RWPE1 (cell line): ENCODE measurements at regions not wholly inside any gene's neighbourhood (a gene's known extent, or its start where the extent isn't known, plus 50 kb on each side); places are given as distances from the start of the nearest gene placed in this dataset.

Source experiments
- CTCF ChIA-PET: fragments of 350-600 bp; sonication (Branson Sonifier 250); formaldehyde crosslinking; extraction: SDS; loops from one replicate; lab custom pipeline; 2021; lab: Yijun Ruan, JAX
- POLR2A ChIA-PET: fragments of 400-600 bp; formaldehyde crosslinking; extraction: SDS; loops from one replicate; lab custom pipeline; 2020; ENCODE audit warnings: antibody characterized with exemption; ENCODE audit not compliant: low non-redundant PET; lab: Yijun Ruan, JAX
- DNase-seq: peaks from one replicate; pipeline ENCODE4 v3.0.0; 2012; ENCODE audit warnings: low spot score
- H3K27ac ChIP-seq: fragments of 450-650 bp; 2 replicates; pipeline ENCODE4 v1.5.1; 2017
- CTCF ChIP-seq: fragments of 450-650 bp; conservative IDR thresholded peaks from 2 replicates; pipeline ENCODE4 v1.5.1; 2017; ENCODE audit warnings: low read depth, mild to moderate bottlenecking

- ChIA-PET POLR2A (no interaction called here), CTCF (no interaction called here)
- DNase-seq = no peak
- no peak overlapping the region for H3K27ac ChIP-seq
- no peak for TF ChIP-seq CTCF
Measured at GRCh38 chr6:26162399-26162798, 75.2 kb downstream of the HFE start.

- 0 out of 2 replicates have a peak overlapping the region, but pooled peaks have one; percentile 32 for H3K27ac ChIP-seq
- ChIA-PET POLR2A (no interaction called here), CTCF (no interaction called here)
- TF ChIP-seq CTCF = no peak
- no peak for DNase-seq
Measured at GRCh38 chr6:26163427-26164119, 76.3 kb downstream of the HFE start.

DNA sequence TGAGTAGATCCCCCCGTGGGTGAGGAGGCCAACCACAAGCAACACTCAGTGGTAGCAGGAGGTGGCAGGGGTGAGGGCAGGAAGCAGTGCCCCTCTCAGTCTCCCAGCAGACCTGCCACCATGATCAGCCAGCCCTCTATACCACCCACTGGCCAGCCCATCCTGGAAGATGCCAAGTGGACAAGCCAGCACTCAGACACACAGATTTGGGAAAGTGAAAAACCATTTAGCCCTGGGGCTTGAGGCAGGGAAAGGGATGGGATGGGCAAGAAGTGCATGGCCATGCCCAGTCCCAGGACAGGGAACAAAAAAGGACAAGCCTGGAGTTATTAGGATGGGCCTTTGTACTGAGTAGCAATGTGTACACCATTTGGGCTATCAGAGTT lies 76.9 kb downstream of the HFE start:
- ChIA-PET CTCF (no interaction called here), POLR2A (no interaction called here)
- no peak for DNase-seq
- no peak for TF ChIP-seq CTCF
- 0 out of 2 replicates have a peak overlapping the region, but pooled peaks have one; percentile 32 for H3K27ac ChIP-seq

GRCh38 chr6:26165261-26165790 lies 78.1 kb downstream of the HFE start:
- TF ChIP-seq CTCF = no peak
- ChIA-PET POLR2A (no interaction called here), CTCF (no interaction called here)
- DNase-seq = no peak
- peak overlapping the region; percentile 24; the same call in 1 of the 2 replicates for H3K27ac ChIP-seq

- ChIA-PET CTCF (no interaction called here), POLR2A (no interaction called here)
- no peak overlapping the region for H3K27ac ChIP-seq
- no peak for TF ChIP-seq CTCF
- DNase-seq = no peak
Measured at GRCh38 chr6:26170181-26170580, 83.0 kb downstream of the HFE start.

- no peak for DNase-seq
- POLR2A ChIA-PET = interaction anchor here (0.7 kb wide), 1 partner anchor 24 kb away, joined by 3 read pairs; no protein-coding TSS in a partner anchor
- CTCF ChIA-PET = no interaction called here
- TF ChIP-seq CTCF = no peak
- peak overlapping the region; percentile 94 for H3K27ac ChIP-seq
Measured at GRCh38 chr6:26170951-26171841, 84.0 kb downstream of the HFE start.
